Epithelial cell of esophagus (primary cell): ENCODE measurements at regions not wholly inside any gene's neighbourhood (a gene's known extent, or its start where the extent isn't known, plus 50 kb on each side); places are given as distances from the start of the nearest gene placed in this dataset.
A peak's percentile ranks its signal among the peaks of the same experiment; 100 is the strongest.
"Not testable (repeated sequence)": the region's sequence is repeated elsewhere in the genome, so short reads cannot be mapped to it uniquely, and the experiment has no call there.

Source experiments
- DNase-seq: peaks from one replicate; pipeline ENCODE4 v3.0.0; 2010; ENCODE audit warnings: low read depth
- H3K4me3 ChIP-seq: 2 replicates; pipeline ENCODE4 v1.5.1; 2011; ENCODE audit warnings: mild to moderate bottlenecking, low read length, control low read depth
- CTCF ChIP-seq: IDR thresholded peaks from 2 replicates; pipeline ENCODE4 v1.5.1; 2011; ENCODE audit warnings: low read depth, mild to moderate bottlenecking, low read length, control low read depth, inconsistent platforms; ENCODE audit not compliant: insufficient read depth; ENCODE audit errors: missing control alignments

- no peak for TF ChIP-seq CTCF
- H3K4me3 ChIP-seq = no peak overlapping the region
- no peak for DNase-seq
These were observed 253.4 kb upstream of the SULF2 start for GRCh38 chr20:48038713-48039112.

- DNase-seq, H3K4me3 ChIP-seq: not testable (repeated sequence)
These were observed 252.5 kb upstream of the SULF2 start for GRCh38 chr20:48037798-48038197.

DNA sequence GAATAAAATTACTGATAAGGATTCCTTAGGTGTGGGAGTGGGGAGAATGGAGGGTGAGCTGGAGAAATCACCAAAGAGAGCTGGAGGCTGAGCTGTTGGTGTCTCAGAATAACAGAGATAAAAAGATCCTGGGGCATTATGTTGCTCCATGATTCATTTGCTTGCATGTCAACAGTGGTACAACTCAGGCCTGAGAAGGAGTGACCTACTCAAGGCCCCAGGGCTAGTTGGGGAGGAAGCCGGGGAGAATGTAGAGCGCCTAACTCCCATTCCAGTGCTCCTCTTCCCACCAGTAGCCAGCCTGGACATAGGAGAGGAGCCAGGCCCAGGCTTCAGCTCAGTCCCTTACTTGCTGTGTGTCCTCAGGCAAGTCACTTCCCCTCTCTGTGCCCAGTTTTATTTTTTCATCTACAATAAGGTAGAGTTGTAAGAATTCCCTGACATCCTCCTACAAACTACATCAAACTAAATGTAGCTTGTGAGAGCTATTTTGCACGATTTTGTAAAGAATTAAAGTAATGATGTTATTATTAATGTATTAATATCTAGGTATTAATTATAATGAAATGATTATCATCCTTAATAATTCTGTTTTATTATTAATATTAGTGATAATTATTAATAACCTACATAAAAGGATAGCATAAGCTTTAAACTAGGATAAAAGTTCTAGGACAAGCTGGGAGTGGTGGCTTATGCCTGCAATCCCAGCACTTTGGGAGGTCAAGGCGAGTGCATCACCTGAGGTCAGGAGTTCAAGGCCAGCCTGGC, 250.9 kb upstream of the SULF2 start:
- peak; percentile 37 for DNase-seq
- no peak for TF ChIP-seq CTCF
- H3K4me3 ChIP-seq = no peak overlapping the region

DNA sequence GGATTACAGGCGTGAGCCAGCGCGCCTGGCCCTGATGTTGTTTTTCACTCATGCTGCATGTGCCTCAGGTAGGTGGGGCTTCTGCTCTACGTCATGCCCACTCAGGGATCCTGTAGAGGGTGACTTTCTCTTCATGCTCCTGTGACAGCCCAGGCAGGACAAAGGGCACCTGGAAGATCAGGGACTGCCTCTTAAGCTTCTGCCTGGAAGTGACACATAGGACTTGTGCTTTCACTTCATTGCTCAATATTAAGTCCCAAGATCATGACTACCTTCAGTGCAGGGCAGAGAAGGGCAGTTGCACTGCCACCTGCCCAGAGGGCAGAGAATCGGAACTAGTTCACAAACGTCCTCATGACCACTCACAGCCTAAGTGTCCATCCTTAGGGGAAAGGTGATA, 249.5 kb upstream of the SULF2 start:
- peak; percentile 7 for DNase-seq
- no peak for TF ChIP-seq CTCF
- H3K4me3 ChIP-seq = no peak overlapping the region

DNA sequence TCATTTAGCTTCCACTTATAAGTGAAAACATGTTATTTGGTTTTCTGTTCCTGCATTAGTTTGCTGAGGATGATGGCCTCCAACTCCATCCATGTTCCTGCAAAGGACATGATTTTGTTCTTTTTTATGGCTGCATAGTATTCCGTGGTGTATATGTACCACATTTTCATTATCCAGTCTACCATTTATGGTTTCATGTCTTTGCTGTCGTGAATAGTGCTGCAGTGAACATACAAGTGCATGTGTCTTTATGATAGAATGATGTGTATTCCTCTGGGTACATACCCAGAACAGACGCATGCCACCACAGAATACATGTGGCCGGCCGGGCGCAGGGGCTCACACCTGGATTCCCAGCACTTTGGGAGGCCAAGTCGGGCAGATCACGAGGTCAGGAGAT, 247.7 kb upstream of the SULF2 start:
- H3K4me3 ChIP-seq, DNase-seq: not testable (repeated sequence)

- DNase-seq = no peak
These were observed 245.8 kb upstream of the SULF2 start for GRCh38 chr20:48031122-48031521.

DNA sequence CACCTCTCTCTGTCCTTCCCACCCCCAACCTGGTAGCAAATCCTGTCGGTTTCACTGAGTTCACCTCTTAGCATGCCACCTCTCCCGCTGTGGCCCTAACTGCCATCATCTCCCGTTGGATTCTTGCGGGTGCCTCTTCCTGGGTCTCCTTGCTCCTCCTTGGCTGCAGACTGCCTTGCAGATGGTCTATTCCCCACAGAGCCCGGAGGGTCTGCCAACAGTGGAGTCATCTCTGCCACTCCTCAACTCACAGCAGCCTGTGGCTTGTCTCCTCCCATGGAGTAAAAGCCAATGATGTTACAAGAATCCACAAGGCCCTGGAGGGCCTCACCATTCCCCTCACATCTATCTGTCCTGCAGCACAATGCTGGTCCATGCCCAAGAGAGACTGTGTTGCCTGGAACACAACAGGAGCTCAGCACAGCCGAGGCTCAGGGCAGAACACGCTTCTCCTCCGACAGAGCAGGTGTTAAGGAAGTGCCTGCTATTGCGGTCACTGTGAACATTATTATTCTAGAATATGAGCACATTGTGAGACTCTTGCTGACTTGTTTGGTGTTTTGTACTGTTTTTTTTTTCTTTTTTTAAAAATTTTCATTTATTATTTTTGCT, 241.8 kb upstream of the SULF2 start:
- no peak for TF ChIP-seq CTCF
- H3K4me3 ChIP-seq = no peak overlapping the region
- DNase-seq = no peak

More at GRCh38 chr20:48031122-48031521, 245.8 kb upstream of the SULF2 start:
- no peak for TF ChIP-seq CTCF
- H3K4me3 ChIP-seq = no peak overlapping the region

GRCh38 chr20:48025661-48026060, 240.4 kb upstream of the SULF2 start:
- DNase-seq = peak; percentile 49
- no peak for TF ChIP-seq CTCF
- H3K4me3 ChIP-seq = no peak overlapping the region
